ENCODE measurements at regions not wholly inside any gene's neighbourhood (a gene's known extent, or its start where the extent isn't known, plus 50 kb on each side); places are given as distances from the start of the nearest gene placed in this dataset.

DNA sequence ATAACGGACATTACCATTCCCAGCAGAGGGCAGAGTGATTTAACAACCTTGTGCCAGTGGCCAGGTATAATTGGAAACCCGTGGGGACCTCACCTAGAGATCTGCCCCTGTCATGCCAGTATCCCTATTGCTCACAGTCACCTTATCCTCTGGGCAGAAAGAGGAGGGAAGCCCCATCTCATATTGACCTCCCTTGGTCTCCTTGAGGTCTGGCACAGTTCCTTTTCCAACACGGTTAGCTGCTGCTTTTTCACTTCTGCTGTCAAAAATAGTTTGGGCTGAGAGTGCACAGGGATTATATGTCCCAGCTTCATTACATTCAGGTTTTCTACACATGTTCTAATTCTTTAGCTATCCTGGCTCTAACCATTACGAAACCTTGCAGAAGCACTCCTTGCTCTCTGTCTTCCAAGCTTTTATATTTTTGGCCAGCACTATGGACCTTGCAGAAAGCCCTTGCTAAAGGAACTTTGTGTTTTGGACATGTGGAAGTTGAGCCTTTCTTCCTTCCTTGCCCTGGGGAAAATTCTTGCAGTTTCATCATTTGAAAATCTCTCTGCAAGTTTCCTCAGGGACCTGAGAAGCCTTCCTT, 111.7 kb upstream of the MIS18BP1 start:
- no peak for DNase-seq (ENCODE audit: low spot score)

DNA sequence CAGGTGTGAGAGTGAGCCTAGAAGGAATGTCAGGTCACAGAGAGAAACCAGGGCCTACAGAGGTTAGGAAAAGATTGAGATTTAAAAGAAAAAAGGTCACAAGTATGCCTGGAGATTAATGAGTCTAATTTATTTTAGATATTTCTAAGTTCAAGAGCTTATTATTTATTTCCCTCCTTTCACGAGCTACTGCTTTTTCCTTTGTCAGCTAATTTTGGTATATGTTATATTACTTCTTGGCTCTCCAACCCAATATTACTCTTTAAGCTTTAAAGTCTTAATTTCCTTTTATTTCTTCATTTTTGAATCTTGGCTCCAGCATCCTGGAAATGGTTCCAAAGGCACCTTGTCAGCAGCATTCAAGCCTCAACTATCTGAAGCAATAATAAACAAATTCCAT, 109.5 kb upstream of the MIS18BP1 start:
- DNase-seq (ENCODE audit: low spot score): no peak

DNA sequence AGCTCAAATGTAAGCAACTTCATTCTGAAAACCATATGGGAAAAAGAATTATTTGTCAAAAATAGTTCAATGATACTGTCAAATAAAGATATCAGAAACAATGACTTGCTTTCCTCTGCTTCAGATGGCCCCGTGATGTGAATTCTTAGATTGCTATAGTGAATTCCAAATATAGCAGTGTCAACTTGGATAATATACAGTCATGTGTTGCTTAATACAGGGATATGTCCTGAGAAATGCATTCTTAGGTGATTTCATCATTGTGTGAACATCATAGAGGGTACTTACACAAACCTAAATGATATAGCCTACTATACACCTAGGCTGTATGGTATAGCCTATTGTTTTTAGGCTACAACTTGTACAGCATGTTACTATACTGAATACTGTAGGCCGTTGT, 108.7 kb upstream of the MIS18BP1 start:
- no peak for DNase-seq (ENCODE audit: low spot score)

DNA sequence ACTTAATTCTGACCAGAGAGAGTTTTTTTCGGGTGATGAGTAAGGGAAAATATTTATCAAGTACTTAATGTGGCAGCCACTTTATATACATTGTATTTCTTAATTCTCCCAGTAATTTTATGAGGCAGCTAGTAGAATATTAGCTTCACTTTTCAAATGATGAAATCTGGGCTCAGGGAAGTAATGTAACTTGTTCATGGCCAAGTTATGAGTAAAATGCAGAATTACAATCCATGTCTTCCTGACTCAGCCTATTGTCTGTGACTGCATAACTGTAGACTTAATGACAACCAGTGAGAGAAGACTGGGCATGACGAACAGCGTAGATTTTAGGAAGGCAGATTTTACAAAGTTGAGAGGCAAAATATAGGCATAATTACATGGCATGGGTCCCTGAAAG, 106.7 kb upstream of the MIS18BP1 start:
- no peak for DNase-seq (ENCODE audit: low spot score)

DNA sequence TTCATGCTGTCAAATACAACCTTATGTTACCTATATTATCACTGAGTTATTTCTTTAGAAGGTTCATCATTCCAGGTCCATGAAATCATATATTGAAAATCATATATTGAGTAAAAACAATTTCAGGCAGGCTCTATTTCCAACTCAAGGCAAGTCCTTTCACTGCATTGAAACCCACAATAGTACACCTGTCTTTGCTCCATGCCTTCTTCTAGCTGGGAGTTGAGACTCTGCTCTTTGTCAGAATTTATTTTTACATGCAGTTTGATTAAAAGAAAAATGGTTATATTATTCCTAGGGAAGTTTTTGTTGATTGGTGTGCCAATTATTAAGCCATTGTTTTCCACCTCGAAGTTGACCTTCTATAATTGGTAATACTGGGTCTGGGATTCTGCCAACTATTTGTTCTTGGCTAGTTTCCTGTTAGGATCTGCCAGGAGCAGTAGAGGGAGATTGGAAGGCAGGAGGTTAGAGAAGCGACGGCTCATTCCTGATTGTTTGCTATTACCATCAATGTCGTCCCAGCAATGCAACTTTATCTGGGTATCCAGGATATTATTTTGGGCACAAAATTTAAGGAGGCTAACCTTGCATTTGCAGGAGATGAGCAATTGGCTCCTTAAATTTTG, 79.5 kb upstream of the MIS18BP1 start:
- DNase-seq (ENCODE audit: low spot score): no peak

DNA sequence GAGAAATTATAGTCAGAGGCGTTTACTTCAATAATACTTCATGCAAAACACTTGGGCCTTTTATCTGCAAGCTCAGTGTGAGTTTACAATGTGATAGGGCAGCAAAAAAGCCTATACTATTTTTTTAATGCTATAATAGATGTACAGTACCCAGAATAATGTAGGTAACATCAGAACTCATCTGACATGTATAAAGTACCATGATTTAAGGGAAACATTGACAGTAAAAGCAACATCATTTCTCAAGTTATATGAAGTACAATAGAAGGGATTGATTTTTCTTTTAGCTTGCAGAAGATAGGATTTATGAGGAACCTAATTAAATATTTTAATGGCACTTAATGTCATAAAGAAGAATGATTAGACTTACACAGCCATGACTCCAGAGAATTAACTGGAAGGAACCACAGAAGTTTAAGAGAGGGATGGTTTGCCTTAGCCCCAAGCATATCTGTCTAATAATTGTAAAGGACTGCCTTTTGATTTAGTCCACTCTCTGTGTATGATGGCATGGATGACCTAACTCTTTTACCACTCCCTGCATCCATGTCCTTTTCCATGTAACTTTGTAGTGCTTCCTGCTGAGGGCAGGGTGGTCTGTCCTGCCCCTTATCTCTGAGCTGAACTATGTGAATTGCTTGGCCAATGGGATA, 55.9 kb upstream of the MIS18BP1 start:
- no peak for DNase-seq (ENCODE audit: low spot score)
